IMR-90 (cell line): ENCODE measurements at regions not wholly inside any gene's neighbourhood (a gene's known extent, or its start where the extent isn't known, plus 50 kb on each side); places are given as distances from the start of the nearest gene placed in this dataset.

Experiments
- CTCF ChIP-seq: conservative IDR thresholded peaks from 2 replicates; pipeline ENCODE4 v1.5.1; 2012; ENCODE audit warnings: mild to moderate bottlenecking, low read depth, low read length, improper control_type of control experiment
- ELK1 ChIP-seq: fragments of 150-350 bp; IDR thresholded peaks from 2 replicates; pipeline ENCODE4 v1.6.1; 2016; ENCODE audit warnings: low read depth, mild to moderate bottlenecking, low read length, moderate library complexity, borderline replicate concordance
- FOS ChIP-seq: fragments of 150-350 bp; IDR thresholded peaks from 2 replicates; pipeline ENCODE4 v1.6.1; 2016; ENCODE audit warnings: low read depth, low read length
- MAFK ChIP-seq: IDR thresholded peaks from 2 replicates; pipeline ENCODE4 v1.6.1; 2012; ENCODE audit warnings: low read depth, low read length, improper control_type of control experiment
- MXI1 ChIP-seq: IDR thresholded peaks from 2 replicates; pipeline ENCODE4 v1.6.1; 2012; ENCODE audit warnings: low read depth, mild to moderate bottlenecking, low read length, moderate library complexity, borderline replicate concordance
- RAD21 ChIP-seq: IDR thresholded peaks from 2 replicates; pipeline ENCODE4 v1.6.1; 2012; ENCODE audit warnings: low read length, improper control_type of control experiment
- RCOR1 ChIP-seq: IDR thresholded peaks from 2 replicates; pipeline ENCODE4 v1.6.1; 2012; ENCODE audit warnings: mild to moderate bottlenecking, low read length, improper control_type of control experiment; ENCODE audit not compliant: insufficient replicate concordance
- SMC3 ChIP-seq: fragments of 150-350 bp; IDR thresholded peaks from 2 replicates; pipeline ENCODE4 v1.6.1; 2016; ENCODE audit warnings: low read depth, mild to moderate bottlenecking, antibody characterized with exemption, low read length, moderate library complexity
- USF2 ChIP-seq: fragments of 150-350 bp; IDR thresholded peaks from 2 replicates; pipeline ENCODE4 v1.6.1; 2017; ENCODE audit warnings: mild to moderate bottlenecking, antibody characterized with exemption, low read length, low read depth

GRCh38 chr16:59404509-59404908 lies 670.4 kb upstream of the GOT2 start:
- TF ChIP-seq ELK1 (no peak), MXI1 (no peak), CTCF (no peak), RCOR1 (no peak), SMC3 (no peak), USF2 (no peak), FOS (no peak), RAD21 (no peak), MAFK (no peak)
